AG10803 (cell line): ENCODE measurements at regions not wholly inside any gene's neighbourhood (a gene's known extent, or its start where the extent isn't known, plus 50 kb on each side); places are given as distances from the start of the nearest gene placed in this dataset.

Experiments
- DNase-seq: peaks from one replicate; pipeline ENCODE4 v3.0.0; 2010; ENCODE audit warnings: low read depth
- H3K4me3 ChIP-seq: 2 replicates; pipeline ENCODE4 v1.5.1; 2011; ENCODE audit warnings: mild to moderate bottlenecking, low read length, control low read depth
- CTCF ChIP-seq: conservative IDR thresholded peaks from 2 replicates; pipeline ENCODE4 v1.5.1; 2011; ENCODE audit warnings: mild to moderate bottlenecking, low read length, control low read depth, inconsistent platforms

GRCh38 chr14:98598576-98598975 lies 673.4 kb downstream of the BCL11B start:
- H3K4me3 ChIP-seq = no peak overlapping the region
- no peak for TF ChIP-seq CTCF
- no peak for DNase-seq

GRCh38 chr14:98599082-98599481 lies 672.9 kb downstream of the BCL11B start:
- DNase-seq = no peak
- no peak overlapping the region for H3K4me3 ChIP-seq
- TF ChIP-seq CTCF = no peak

GRCh38 chr14:98602983-98603382 lies 669.0 kb downstream of the BCL11B start:
- H3K4me3 ChIP-seq = no peak overlapping the region
- DNase-seq = no peak
- no peak for TF ChIP-seq CTCF

GRCh38 chr14:98605043-98605442 lies 667.0 kb downstream of the BCL11B start:
- DNase-seq = no peak
- TF ChIP-seq CTCF = no peak
- no peak overlapping the region for H3K4me3 ChIP-seq

GRCh38 chr14:98606041-98606640 lies 665.9 kb downstream of the BCL11B start:
- no peak for TF ChIP-seq CTCF
- no peak overlapping the region for H3K4me3 ChIP-seq
- DNase-seq = no peak

GRCh38 chr14:98606816-98607215 lies 665.2 kb downstream of the BCL11B start:
- TF ChIP-seq CTCF = no peak
- DNase-seq = no peak
- H3K4me3 ChIP-seq = no peak overlapping the region

- no peak for TF ChIP-seq CTCF
- no peak for DNase-seq
- no peak overlapping the region for H3K4me3 ChIP-seq
These were observed 664.6 kb downstream of the BCL11B start for GRCh38 chr14:98607341-98607910.
